HG03045 (cell line): ENCODE measurements at regions not wholly inside any gene's neighbourhood (a gene's known extent, or its start where the extent isn't known, plus 50 kb on each side); places are given as distances from the start of the nearest gene placed in this dataset.
"Not testable (repeated sequence)": the region's sequence is repeated elsewhere in the genome, so short reads cannot be mapped to it uniquely, and the experiment has no call there.

ENCODE experiments used
- ATAC-seq: cut with Tn5 transposase; IDR thresholded peaks from one replicate; pipeline ENCODE4 v1.9.1; 2021; ENCODE audit warnings: mild to moderate bottlenecking, moderate library complexity; ENCODE audit not compliant: unreplicated experiment

DNA sequence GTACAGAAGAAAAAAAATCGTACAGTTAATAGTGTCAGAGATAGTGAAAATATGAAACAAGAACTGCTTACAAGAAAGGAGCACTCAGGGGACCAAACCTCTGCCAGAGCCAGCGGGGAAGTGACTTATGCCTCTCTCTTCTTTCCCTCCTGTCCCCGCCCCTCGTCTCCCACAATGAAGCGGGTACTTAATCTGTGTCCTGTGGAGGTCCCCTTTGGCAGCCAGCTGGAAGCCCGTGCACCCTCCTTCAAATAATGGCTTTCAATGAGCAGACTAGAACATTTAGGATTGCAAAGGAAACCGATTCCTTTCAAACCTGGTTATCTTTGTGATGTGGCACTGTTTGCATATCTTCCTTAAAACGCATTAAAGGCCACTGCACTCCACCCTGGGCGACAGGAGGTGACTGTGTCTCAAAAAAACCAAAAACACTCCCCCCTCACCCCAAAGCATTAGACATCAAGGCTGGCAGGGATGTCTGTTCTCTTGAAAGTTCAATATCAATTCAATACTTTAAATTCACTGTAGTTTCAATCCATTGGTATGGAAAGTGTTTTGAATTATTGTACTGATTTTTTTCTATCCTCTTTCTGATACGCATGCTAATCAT is 51.7 kb downstream of the PPIAL4C start:
- not testable (repeated sequence) for ATAC-seq

DNA sequence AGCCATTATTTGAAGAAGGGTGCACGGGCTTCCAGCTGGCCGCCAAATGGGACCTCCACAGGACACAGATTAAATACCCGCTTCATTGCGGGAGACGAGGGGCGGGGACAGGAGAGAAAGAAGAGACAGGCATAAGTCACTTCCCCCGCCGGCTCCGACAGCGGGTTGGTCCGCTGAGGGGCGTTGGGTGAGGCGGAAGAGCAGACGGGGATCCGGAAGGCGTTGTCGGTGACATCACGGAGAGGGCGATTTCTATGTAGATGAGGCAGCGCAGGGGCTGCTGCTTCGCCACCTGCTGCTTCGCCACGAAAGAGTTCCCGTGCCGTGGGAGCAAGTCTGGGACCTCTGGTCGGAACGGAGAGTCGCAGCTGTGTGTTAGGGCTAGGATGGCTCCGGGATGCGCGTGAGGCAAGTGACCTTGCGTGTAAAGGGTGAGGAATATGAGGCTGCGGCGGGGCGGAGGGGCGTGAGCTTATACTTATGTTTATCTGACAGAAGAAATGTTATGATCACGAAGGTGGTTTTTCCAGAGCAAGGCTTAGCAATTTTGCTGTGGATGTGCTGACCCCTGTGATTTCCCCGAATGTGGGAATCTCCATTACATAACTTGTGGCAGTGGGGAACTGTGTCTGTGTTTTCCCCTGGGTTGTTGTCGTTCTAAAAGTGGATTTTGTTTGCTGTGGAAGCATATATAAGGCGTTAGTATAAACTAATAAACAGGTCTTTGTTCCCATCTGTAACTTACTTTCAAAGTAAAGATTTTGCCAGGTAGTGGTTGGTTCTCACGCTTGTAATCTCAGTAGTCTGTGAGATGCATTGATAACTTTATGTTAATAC is 52.9 kb downstream of the PPIAL4C start:
- ATAC-seq, result peak; percentile 86

DNA sequence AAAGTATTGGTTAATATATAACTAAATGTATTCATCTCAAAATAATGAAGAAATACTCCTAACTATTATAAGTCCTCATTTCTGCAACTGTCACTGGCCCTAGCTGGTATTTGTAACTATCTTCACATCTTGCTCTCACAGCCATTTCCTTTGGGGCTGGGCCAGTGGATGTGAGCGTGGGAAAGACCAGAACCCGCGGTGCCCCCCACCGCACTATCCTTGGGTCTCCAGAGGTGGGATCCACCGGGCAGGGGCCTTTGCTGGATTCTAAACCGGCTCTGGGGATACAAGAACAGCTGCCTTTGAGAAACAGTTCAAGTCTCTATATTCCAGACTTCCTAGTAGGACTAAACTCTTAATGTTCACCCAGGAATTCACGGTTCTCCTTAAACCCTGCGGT is 54.8 kb downstream of the PPIAL4C start:
- not testable (repeated sequence) for ATAC-seq

DNA sequence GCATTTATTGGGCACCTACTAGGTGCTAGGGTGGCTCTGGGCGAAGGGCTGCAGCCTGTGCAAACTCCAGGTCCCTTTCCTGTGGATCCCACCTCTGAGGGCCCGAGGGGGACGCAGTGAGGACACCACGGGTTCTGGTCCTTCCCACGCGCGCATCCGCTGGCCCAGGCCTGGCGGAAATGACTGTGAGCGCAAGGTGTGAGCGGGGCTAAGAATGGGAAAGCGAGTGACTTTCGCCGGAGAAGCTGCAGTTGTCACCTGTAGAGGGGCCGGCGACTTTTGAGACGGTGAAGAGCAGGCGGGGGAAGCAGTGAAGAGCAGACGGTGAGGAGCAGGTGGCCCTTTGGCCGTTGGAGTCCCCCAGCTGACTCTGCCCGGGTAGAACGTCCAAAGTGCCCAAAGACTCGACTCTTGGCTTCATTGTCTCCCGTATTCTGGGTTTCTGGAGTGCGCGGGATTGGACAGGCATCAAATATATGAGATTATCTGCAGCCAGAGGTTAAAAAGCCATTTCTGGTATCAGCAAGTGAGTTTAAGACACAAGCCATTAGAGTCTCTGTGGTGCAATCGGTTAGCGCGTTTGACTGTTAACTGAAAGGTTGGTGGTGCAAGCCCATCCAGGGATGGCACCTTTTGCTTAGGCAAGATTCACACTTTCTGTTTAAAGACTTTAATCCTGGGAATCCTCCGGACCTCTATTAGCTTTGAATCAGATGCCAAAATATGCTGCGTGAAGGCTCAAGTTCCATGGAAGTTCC is 55.4 kb downstream of the PPIAL4C start:
- ATAC-seq, result not testable (repeated sequence)

DNA sequence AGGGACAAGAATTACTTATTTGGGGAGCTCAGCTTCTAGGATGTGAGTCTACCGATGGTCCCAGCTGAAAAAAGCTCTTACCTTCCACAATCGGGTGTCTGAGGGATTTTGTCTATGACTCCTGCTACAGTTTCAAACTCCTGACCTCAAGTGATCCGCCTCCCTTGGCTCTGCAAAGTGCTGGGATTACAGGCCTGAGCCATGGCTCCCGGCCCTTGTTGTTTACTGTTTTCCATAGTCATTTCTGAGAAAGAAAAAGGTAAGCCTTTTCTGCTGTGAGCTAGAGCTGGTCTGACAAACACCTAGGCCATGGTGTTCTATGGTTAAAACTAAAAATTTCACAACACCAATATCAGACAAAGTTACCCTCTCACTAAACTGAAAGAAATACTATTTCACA is 57.5 kb downstream of the PPIAL4C start:
- ATAC-seq, result not testable (repeated sequence)

DNA sequence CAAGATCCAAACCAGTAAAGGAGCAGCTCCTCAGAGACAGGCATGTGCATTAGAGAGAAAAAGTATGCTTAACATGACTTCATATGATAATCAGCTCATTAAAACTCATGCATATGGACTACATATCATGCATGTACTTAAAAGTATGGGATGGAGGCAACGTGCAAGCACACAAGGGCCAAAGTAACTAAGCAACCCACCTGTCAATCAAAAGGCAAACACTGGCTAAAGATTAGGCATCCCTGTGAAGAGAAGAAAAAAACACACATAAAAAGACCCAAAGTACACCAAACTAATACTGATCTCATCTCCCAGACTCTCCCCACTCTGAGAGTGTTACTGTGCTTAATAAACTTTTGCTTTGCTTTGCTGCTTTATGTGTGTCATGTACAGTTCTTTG is 61.2 kb downstream of the PPIAL4C start:
- ATAC-seq, result not testable (repeated sequence)

DNA sequence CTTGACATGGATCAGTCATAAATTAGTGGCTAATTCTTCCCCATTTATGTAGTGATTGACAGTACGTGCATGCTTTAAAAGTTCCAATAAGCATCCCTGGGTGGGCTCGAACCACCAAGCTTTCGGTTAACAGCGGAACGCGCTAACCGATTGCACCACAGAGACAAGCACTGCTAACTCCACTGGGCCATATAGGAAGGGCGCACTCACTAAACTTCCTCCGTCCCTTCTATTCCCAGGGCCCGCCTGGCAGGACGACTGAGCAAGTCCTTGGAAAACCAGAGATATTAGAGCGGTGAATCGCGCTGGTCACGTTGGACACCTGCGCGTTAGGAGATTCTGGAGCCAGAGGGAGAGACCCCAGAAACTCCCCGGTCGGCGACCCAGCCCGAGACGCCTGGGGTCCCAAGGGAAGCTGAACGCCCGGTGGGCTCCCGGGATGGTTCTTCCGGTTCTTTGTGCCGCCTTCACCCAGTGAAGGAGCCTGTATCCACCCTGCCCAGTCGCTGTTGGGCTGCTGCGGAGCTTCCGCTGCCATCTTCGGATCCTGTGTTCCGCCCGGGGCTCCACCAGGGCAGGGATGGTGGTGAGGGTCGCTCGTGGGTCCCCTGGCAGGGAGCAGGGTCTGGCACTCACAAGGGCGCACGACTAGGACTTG is 62.8 kb downstream of the PPIAL4C start:
- ATAC-seq, result not testable (repeated sequence)

DNA sequence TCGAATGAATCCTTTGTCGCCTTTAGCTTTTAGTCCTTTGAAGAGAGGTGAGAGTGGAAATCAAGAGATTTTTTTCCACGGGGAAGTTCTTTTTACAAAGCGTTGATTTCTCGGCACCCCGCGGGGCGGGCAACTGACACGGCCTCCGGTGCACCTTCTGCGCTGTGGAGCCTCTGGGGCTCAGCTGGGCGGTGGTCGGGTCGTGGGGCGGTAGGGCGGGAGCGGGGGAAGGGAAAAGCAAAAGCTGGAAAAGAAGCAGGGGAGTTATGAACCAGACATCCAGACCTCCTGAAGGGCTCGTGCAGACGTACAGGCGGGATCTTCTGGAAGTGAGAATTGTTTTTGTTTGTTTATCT is 63.3 kb downstream of the PPIAL4C start:
- not testable (repeated sequence) for ATAC-seq

DNA sequence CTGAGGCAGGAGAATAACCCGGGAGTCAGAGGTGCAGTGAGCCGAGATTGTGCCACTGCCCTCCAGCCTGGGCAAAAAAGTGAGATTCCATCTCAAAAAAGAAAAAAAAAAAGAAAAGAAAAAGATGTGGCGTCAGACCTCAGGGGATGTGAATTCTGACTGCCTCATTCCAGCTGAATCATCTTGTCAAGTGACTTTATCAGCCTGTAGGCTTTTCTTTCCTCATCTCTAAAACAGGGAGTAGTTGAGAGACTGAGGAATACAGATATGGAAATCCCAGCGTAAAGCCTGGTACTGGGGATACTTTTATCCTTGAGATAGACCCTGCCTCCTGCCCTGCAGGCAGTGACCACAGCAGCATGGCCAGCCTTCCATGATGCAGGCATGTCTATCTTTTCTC is 74.1 kb downstream of the PPIAL4C start:
- not testable (repeated sequence) for ATAC-seq

DNA sequence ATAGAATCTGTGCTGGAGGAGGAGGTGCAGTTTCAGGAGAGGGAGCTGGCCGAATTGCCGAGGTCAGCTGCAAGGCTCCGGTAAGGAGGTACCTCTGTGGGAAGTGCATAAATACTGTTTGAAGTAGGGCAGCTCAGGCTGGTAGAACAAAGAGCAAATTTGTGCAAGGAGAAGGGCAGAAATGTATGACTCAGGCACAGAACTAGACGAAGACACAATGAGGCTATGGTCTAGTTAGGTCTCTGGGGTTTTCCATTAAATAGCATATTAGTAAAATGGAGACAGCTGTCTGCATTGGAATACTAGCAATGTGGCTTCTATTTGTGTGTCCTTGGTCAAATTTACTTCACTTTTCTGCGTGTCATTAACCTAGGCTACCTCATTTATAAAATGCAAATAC is 74.5 kb downstream of the PPIAL4C start:
- ATAC-seq, result not testable (repeated sequence)

DNA sequence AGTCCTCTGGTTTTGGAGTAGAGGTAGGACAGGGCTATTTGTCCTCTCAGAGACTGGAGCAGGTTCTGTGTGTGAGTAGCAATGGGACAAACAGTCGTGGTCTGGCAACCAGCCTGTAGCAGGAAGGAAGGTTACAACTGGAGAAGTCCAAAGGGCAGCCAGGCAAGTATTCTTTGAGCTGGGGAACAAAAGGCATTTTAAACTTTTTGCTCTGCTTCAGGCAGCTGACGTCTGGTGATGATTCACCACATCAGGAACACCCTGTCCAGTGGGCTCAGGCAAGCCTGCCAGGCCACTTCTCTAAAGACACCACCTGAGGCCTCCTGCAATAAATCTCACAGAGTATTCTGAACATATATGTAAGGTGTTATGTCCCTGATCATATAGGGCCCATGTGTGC is 81.0 kb downstream of the PPIAL4C start:
- not testable (repeated sequence) for ATAC-seq

DNA sequence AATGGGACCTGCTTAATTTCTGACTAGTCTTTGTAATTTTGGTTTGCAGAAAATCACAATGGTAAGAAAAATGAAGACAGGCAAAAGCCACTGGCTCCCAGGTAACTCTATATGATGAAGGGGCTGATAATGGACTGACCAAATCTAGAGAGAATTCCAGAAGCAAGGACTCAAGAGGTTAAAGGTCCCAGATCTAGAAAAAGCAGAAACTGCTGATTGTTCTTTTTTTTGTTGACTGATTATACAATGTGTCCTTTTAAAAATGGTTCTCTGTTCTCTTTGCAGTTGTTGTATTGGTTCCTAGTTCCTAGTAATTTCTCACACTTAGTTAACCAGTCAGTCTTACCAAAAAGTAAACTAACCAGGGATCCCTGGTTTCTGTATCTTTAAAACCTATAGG is 81.4 kb downstream of the PPIAL4C start:
- ATAC-seq, result not testable (repeated sequence)

DNA sequence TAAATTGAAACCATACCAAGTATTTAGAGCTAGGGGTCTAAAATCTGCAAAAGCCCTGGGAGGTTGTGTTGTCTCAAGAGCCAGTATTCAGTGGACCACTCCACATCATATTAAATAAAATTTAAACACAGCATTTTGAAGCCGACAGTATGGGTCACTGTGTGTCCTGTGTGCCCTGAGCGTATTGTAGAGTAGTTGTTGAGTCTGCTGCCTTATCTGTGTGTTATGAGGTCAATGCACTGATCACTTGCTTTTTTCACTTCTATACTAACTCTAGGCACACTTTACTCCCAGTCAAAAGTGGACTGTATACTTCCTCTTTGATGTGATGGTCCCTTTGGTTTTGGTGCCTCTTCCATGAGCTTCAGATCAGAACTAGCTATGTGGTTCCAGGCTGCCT is 81.9 kb downstream of the PPIAL4C start:
- ATAC-seq, result not testable (repeated sequence)

DNA sequence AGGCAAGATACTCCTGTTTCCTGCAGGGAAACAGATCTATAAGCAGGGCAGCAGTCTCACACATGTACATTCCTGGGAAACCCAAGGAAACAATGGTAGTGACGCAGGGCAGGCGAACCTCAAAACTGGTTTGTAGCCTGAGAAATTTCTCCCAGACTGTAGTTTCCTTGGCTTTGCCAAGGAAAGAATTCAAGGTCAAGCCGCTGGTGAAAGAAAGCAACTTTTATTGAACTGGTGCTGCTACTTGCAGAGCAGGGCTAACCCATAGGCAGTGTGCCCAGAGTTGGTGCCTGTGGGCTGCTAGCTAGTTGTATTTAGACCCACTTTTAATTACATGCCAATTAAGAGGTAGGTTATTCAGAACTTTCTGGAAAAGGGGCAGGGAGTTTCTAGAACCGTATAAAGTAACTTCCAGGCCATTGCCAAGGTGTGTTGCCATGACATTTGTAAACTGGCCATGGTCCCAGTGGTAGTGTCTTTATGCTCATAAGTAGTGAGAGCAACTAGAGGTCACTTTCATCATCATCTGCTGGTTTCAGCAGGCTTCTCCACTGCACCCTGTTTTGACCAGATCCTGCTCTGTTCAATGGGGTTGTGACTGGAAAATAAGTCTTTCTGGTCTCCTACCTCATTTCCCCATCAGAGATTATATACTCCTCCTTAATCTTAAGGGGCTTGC is 89.7 kb downstream of the PPIAL4C start:
- ATAC-seq, result not testable (repeated sequence)

DNA sequence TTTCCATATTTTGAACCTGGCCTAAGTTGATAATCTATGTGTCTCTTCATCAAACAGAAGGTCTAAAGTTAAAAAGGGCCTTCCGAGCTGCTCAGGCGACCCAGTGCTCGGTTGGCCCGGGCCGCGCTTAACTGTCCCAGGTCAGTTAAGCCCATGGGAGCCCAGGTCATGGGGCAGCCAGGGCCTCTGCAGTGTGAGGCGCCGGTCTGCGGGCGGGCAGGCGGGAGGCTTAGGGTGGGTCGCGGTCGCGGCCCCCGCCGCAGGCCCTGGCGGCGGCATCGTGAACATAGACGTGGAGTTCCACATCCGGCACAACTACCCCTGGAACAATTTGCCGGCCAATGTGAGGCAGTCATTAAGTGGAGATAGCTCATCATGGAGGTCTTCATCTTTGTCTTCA is 91.3 kb downstream of the PPIAL4C start:
- ATAC-seq, result not testable (repeated sequence)

DNA sequence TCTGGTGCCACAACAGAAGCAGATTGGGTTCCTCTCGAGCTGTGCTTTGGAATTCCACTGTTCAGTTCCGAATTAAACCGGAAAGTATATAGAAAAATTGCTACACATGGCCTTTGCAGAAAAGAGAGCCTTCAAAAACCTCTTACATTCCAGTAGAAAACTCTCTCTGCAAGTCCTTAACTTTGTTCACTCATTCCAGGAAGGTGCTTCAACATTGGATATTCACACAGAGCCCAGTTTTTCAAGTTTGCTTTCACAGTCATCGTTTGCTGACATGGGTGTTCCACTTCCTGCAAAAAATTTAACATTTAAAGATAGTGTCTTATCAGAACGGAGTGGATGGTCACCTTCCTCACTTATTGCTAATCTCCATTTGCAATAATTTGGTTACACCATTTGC is 93.7 kb downstream of the PPIAL4C start:
- ATAC-seq, result not testable (repeated sequence)

DNA sequence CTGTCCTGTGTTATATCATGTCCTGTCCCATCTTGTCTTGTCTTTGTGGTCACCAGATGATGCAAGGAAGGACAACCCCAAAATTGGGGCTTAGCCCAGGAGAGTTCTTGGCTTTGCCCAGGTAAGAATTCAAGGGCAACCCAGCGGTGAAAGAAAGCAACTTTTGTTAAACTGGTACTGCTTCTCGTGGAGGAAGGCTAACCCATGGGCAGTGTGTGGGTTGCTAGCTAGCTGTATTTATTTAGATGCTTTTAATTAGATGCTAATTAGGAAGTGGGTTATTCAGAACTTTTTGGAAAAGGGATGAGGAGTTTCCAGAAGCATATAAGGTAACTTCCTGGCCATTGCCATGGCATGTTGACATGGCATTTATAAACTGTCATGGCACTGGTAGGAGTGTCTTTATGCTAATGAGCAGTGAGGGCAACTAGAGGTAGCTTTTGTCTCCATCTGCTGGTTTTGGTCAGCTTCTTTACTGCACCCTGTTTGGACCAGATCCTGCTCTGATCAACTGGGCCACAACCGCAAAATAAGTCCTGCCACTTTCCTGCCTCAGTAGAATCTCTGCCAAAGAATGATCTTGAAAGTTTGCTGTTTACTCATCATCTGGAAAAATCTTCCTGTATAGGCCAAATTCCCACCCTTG is 95.8 kb upstream of the FCGR1A start:
- not testable (repeated sequence) for ATAC-seq

DNA sequence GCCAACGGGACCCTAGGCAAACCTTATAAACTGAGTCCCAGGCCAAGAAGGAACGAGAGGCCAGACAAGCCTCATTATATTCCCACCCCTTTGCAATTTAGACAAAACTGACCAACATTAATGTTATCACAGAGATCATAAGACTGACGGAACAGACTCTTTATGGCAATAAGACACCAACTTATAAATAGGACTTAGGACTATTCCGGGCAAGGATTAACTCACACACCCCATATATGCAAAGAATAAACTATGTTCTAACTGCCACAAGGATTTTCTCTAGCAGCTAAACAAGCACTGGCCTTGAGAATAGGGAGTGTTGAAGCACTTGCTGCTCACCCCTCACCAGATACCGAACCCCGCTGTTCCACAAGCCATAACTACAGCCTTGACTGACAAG is 91.1 kb upstream of the FCGR1A start:
- ATAC-seq, result not testable (repeated sequence)

DNA sequence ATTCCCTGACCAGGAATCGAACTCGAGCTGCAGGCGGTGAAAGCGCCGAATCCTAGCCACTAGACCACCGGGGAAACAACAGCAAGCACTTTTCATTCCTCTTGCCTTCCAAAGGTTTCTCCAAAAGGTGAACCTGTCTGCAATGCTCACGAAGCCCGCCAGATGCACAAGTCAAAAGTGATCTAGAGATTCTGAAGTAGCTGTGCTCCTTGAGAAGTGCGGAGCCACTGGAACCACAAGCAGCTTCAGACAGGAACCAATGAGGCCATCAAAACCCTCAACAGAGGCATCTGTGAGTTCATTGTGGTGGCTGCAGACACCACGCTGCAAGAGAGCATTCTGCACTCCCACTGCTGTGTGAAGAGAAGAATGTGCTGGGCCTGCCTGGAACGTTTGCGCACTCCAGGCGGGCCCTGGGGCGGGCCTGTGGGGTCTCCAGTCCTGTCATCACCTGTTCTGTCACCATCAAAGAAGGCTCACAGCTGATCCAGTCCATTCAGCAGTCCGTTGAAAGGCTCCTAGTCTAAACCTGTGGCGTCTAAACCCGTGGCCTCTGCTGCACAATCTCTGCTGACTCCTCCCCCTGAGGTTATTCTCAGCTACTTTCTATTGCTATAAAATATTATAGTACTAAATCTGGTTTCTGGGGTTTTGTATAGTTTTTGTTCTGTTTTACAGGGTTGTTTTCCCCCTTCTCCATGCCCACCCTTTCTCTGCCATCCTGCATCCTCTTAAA is 89.5 kb upstream of the FCGR1A start:
- not testable (repeated sequence) for ATAC-seq
